IMR-90 (cell line): ENCODE measurements at regions not wholly inside any gene's neighbourhood (a gene's known extent, or its start where the extent isn't known, plus 50 kb on each side); places are given as distances from the start of the nearest gene placed in this dataset.

Experiments used
- ATAC-seq: fragments of 200-7000 bp; cut with Tn5 transposase; 2 replicates; pipeline ENCODE4 v1.9.1; 2020; ENCODE audit warnings: low read depth, mild to moderate bottlenecking, moderate library complexity
- BruUV-seq: library from RNA; stranded (reverse); fragments of 400-500 nt; replicated peaks from 2 replicates; lab custom pipeline; 2021; lab: Mats Ljungman, UMichigan
- CTCF ChIA-PET: fragments of 300-600 bp; formaldehyde crosslinking; extraction: SDS; loops from one replicate; lab custom pipeline; 2021; ENCODE audit warnings: antibody characterized with exemption; lab: Yijun Ruan, JAX
- POLR2A ChIA-PET: fragments of 300-600 bp; sonication (Branson Sonifier 250); formaldehyde crosslinking; loops from one replicate; lab custom pipeline; 2022; ENCODE audit warnings: antibody characterized with exemption; ENCODE audit not compliant: unreplicated experiment; lab: Charles Lee
- DNase-seq: peaks from one replicate; pipeline ENCODE4 v3.0.0; 2013
- H2AFZ ChIP-seq: replicated peaks from 2 replicates; pipeline ENCODE3; 2013; ENCODE audit warnings: low read length, mild to moderate bottlenecking; ENCODE audit not compliant: poor library complexity
- H2AK5ac ChIP-seq: 2 replicates; pipeline ENCODE4 v1.6.1; 2013; ENCODE audit warnings: low read depth, low read length, inconsistent platforms
- H2AK9ac ChIP-seq: replicated peaks from 2 replicates; pipeline ENCODE3; 2013; ENCODE audit warnings: mild to moderate bottlenecking, low read depth, low read length, moderate library complexity; ENCODE audit not compliant: poor library complexity
- H2BK120ac ChIP-seq: 2 replicates; pipeline ENCODE4 v1.6.1; 2013; ENCODE audit warnings: low read depth, low read length, inconsistent platforms
- H2BK15ac ChIP-seq: 3 replicates; pipeline ENCODE4 v1.6.1; 2013; ENCODE audit warnings: low read depth, low read length, inconsistent platforms
- H2BK20ac ChIP-seq: 2 replicates; pipeline ENCODE4 v1.6.1; 2013; ENCODE audit warnings: low read depth, mild to moderate bottlenecking, inconsistent platforms, low read length, moderate library complexity
- H2BK5ac ChIP-seq: 2 replicates; pipeline ENCODE4 v1.6.1; 2013; ENCODE audit warnings: mild to moderate bottlenecking, low read depth, low read length, inconsistent platforms; ENCODE audit not compliant: poor library complexity, severe bottlenecking
- H3K14ac ChIP-seq: replicated peaks from 2 replicates; pipeline ENCODE4 v1.6.1; 2013; ENCODE audit warnings: low read depth, low read length, inconsistent platforms
- H3K18ac ChIP-seq: 2 replicates; pipeline ENCODE4 v1.6.1; 2013; ENCODE audit warnings: low read depth, low read length, control low read depth
- H3K23ac ChIP-seq: 2 replicates; pipeline ENCODE4 v1.6.1; 2013; ENCODE audit warnings: low read depth, low read length, inconsistent platforms
- H3K27ac ChIP-seq: 2 replicates; pipeline ENCODE4 v1.5.1; 2013; ENCODE audit warnings: mild to moderate bottlenecking, control low read depth, low read length; ENCODE audit not compliant: insufficient read depth
- H3K27me3 ChIP-seq: 2 replicates; pipeline ENCODE4 v1.6.1; 2013; ENCODE audit warnings: low read length; ENCODE audit not compliant: control insufficient read depth, insufficient read depth
- H3K36me3 ChIP-seq: 2 replicates; pipeline ENCODE4 v1.6.1; 2013; ENCODE audit warnings: low read length, mixed read lengths; ENCODE audit not compliant: control insufficient read depth, insufficient read depth
- H3K4ac ChIP-seq: 2 replicates; pipeline ENCODE4 v1.6.1; 2013; ENCODE audit warnings: low read depth, low read length, inconsistent platforms
- H3K4me1 ChIP-seq: 2 replicates; pipeline ENCODE4 v1.6.1; 2013; ENCODE audit warnings: low read length, mixed read lengths; ENCODE audit not compliant: control insufficient read depth, insufficient read depth
- H3K4me2 ChIP-seq: 2 replicates; pipeline ENCODE4 v1.6.1; 2013; ENCODE audit warnings: low read depth, mild to moderate bottlenecking, control low read depth, low read length, moderate library complexity
- H3K4me3 ChIP-seq: 2 replicates; pipeline ENCODE4 v1.5.1; 2013; ENCODE audit warnings: low read depth, mild to moderate bottlenecking, control low read depth, low read length, moderate library complexity; ENCODE audit not compliant: insufficient read depth
- H3K56ac ChIP-seq: 2 replicates; pipeline ENCODE4 v1.6.1; 2013; ENCODE audit warnings: low read length, inconsistent platforms; ENCODE audit not compliant: insufficient read depth; ENCODE audit errors: extremely low read depth
- H3K79me1 ChIP-seq, 2 experiments: 2 replicates each; pipeline ENCODE4 v1.6.1; 2013; ENCODE audit warnings: low read length in 2 of 2, inconsistent platforms in 1 of 2, low read depth in 1 of 2
- H3K9ac ChIP-seq: 2 replicates; pipeline ENCODE4 v1.6.1; 2013; ENCODE audit warnings: low read depth, low read length, control low read depth
- H3K9me1 ChIP-seq: 2 replicates; pipeline ENCODE4 v1.6.1; 2013; ENCODE audit warnings: low read length, inconsistent platforms; ENCODE audit not compliant: insufficient read depth
- H3K9me3 ChIP-seq: 2 replicates; pipeline ENCODE4 v1.6.1; 2013; ENCODE audit warnings: low read length; ENCODE audit not compliant: control insufficient read depth, insufficient read depth
- H4K20me1 ChIP-seq: 2 replicates; pipeline ENCODE4 v1.6.1; 2013; ENCODE audit warnings: low read length, inconsistent platforms; ENCODE audit not compliant: insufficient read depth
- H4K5ac ChIP-seq: 2 replicates; pipeline ENCODE4 v1.6.1; 2013; ENCODE audit warnings: mild to moderate bottlenecking, low read depth, low read length, control low read depth
- H4K8ac ChIP-seq, 2 experiments: 2 replicates each; pipeline ENCODE4 v1.6.1; 2013; ENCODE audit warnings: low read depth in 2 of 2, low read length in 2 of 2, control low read depth in 1 of 2, inconsistent platforms in 1 of 2
- H4K91ac ChIP-seq: 2 replicates; pipeline ENCODE4 v1.6.1; 2013; ENCODE audit warnings: low read depth, low read length, inconsistent platforms; ENCODE audit not compliant: insufficient read depth
- CTCF ChIP-seq: conservative IDR thresholded peaks from 2 replicates; pipeline ENCODE4 v1.5.1; 2012; ENCODE audit warnings: mild to moderate bottlenecking, low read depth, low read length, improper control_type of control experiment
- MAFK ChIP-seq: IDR thresholded peaks from 2 replicates; pipeline ENCODE4 v1.6.1; 2012; ENCODE audit warnings: low read depth, low read length, improper control_type of control experiment
- MAZ ChIP-seq: IDR thresholded peaks from 2 replicates; pipeline ENCODE4 v1.6.1; 2012; ENCODE audit warnings: low read depth, mild to moderate bottlenecking, low read length, improper control_type of control experiment, moderate library complexity, borderline replicate concordance
- POLR2A ChIP-seq: IDR thresholded peaks from 2 replicates; pipeline ENCODE4 v1.6.1; 2012; ENCODE audit warnings: mild to moderate bottlenecking, low read depth, low read length
- RFX5 ChIP-seq: IDR thresholded peaks from 2 replicates; pipeline ENCODE4 v1.8.0; 2012; ENCODE audit warnings: low read depth, mild to moderate bottlenecking, low read length, moderate library complexity
- SMC3 ChIP-seq: fragments of 150-350 bp; IDR thresholded peaks from 2 replicates; pipeline ENCODE4 v1.6.1; 2016; ENCODE audit warnings: low read depth, mild to moderate bottlenecking, antibody characterized with exemption, low read length, moderate library complexity
- WGBS, 2 experiments: methylation state at CpG; one replicate each; pipeline versions ENCODE4 v1.1.5 to v1.1.7; 2013; ENCODE audit warnings: missing lambda C conversion rate in 2 of 2; ENCODE audit not compliant: insufficient read length in 1 of 2; ENCODE audit errors: extremely low coverage in 2 of 2; 5-methylcytosine and 5-hydroxymethylcytosine counted together
- dilution Hi-C: fragments of 300-500 bp; cut with HindIII; formaldehyde crosslinking; loops from one replicate; pipeline ENCODE4 v1.14.3; 2018; ENCODE audit warnings: low sequenced_read_pairs; ENCODE audit not compliant: unreplicated experiment
- in situ Hi-C: fragments of 300-500 bp; cut with MboI; formaldehyde crosslinking; loops from 3 replicates; pipeline ENCODE4 v1.14.3; 2019; ENCODE audit warnings: low sequenced_read_pairs, inconsistent platforms, mixed read lengths
- intact Hi-C: fragments of 100-400 bp; cut with micrococcal nuclease; formaldehyde crosslinking; loops from 2 replicates; pipeline ENCODE4 v1.10.0; 2022
- TF ChIP-seq, protein P1 (sequence below): fragments of 150-350 bp; IDR thresholded peaks from 2 replicates; pipeline ENCODE4 v1.6.1; 2016; ENCODE audit warnings: low read depth, mild to moderate bottlenecking, low read length, moderate library complexity, borderline replicate concordance

DNA sequence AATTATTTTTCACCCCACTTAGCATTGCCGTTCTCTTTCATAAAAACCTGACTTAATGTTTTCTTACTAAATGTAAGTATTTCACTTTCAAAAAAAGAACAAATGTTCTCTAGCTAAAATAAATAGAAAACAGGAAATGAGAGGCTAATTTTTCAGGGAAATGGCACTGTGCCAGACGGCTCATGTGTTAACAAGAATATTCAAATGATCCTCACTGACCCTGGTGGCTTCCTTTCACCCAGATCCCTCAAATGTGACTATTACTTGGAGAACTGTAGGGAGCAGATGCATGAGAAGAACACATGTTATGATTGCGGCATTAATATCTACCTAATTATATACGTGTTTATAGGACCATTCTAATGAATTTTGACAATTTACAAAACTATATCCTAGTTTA lies 827.7 kb downstream of the SOCS6 start:
- Histone ChIP-seq H3K18ac (no peak overlapping the region), H3K9me3 (peaks cover 6% of the 10 kb centered on the region), H3K79me1 (no peaks in the 10 kb centered on the region), H4K20me1 (no peaks in the 10 kb centered on the region), H3K56ac (no peak overlapping the region), H4K5ac (no peak overlapping the region), H3K4me1 (no peaks in the 10 kb centered on the region), H3K27ac (no peak overlapping the region), H3K4me2 (no peak overlapping the region), H3K9me1 (no peaks in the 10 kb centered on the region), H4K91ac (no peak overlapping the region), H3K9ac (no peak overlapping the region), H3K27me3 (no peaks in the 10 kb centered on the region), H2BK120ac (no peak overlapping the region), H2BK20ac (no peak overlapping the region), H2AK9ac (no peak overlapping the region), H3K4ac (no peak overlapping the region), H2AFZ (no peak overlapping the region), H3K36me3 (no peaks in the 10 kb centered on the region), H3K23ac (no peak overlapping the region), H2AK5ac (no peak overlapping the region), H4K8ac (no peak overlapping the region), H3K4me3 (no peak overlapping the region), H3K14ac (no peak overlapping the region), H2BK15ac (no peak overlapping the region), H2BK5ac (no peak overlapping the region)
- no TSS peak for BruUV-seq
- in situ Hi-C loops: no loop called here
- dilution Hi-C loops: no loop called here
- TF ChIP-seq CTCF: no peak
- TF ChIP-seq MAZ: no peak
- TF ChIP-seq MAFK: no peak
- no peak for TF ChIP-seq SMC3
- TF ChIP-seq POLR2A: no peak
- TF ChIP-seq, protein P1, sequence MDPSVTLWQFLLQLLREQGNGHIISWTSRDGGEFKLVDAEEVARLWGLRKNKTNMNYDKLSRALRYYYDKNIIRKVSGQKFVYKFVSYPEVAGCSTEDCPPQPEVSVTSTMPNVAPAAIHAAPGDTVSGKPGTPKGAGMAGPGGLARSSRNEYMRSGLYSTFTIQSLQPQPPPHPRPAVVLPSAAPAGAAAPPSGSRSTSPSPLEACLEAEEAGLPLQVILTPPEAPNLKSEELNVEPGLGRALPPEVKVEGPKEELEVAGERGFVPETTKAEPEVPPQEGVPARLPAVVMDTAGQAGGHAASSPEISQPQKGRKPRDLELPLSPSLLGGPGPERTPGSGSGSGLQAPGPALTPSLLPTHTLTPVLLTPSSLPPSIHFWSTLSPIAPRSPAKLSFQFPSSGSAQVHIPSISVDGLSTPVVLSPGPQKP: no peak
- no peak for TF ChIP-seq RFX5
- ChIA-PET CTCF (no interaction called here), POLR2A (no interaction called here)
- WGBS, 2 experiments: no CpG with 5 or more reads among the region's 4 CpGs
- no peak for DNase-seq
- ATAC-seq: no peak
- intact Hi-C loops: no loop called here
